H54 (cell line): ENCODE measurements at regions not wholly inside any gene's neighbourhood (a gene's known extent, or its start where the extent isn't known, plus 50 kb on each side); places are given as distances from the start of the nearest gene placed in this dataset.

Experiments used
- DNase-seq: peaks from one replicate; pipeline ENCODE4 v3.0.0; 2011; ENCODE audit warnings: low spot score, mixed read lengths; ENCODE audit not compliant: insufficient read length
- FAIRE-seq: peaks from 3 replicates; lab custom pipeline; 2011; peaks lifted over from hg19 to GRCh38; lab: Jason Lieb, UNC
- POLR2A ChIP-seq: IDR thresholded peaks from 2 replicates; pipeline ENCODE4 v1.6.1; 2011; ENCODE audit warnings: low read depth, mild to moderate bottlenecking, low read length

- DNase-seq (no peak), FAIRE-seq (no peak)
- TF ChIP-seq POLR2A, result no peak
Measured at GRCh38 chr2:22855081-22855480, 529.9 kb upstream of the KLHL29 start.

- no peak for TF ChIP-seq POLR2A
- no peak for FAIRE-seq
- no peak for DNase-seq
Measured at GRCh38 chr2:22855761-22856184, 529.2 kb upstream of the KLHL29 start.

GRCh38 chr2:22867973-22868372, 517.0 kb upstream of the KLHL29 start:
- no peak for TF ChIP-seq POLR2A
- FAIRE-seq (no peak), DNase-seq (no peak)

- DNase-seq, result no peak
- no peak for FAIRE-seq
- no peak for TF ChIP-seq POLR2A
Measured at GRCh38 chr2:22878121-22878520, 506.9 kb upstream of the KLHL29 start.

DNA sequence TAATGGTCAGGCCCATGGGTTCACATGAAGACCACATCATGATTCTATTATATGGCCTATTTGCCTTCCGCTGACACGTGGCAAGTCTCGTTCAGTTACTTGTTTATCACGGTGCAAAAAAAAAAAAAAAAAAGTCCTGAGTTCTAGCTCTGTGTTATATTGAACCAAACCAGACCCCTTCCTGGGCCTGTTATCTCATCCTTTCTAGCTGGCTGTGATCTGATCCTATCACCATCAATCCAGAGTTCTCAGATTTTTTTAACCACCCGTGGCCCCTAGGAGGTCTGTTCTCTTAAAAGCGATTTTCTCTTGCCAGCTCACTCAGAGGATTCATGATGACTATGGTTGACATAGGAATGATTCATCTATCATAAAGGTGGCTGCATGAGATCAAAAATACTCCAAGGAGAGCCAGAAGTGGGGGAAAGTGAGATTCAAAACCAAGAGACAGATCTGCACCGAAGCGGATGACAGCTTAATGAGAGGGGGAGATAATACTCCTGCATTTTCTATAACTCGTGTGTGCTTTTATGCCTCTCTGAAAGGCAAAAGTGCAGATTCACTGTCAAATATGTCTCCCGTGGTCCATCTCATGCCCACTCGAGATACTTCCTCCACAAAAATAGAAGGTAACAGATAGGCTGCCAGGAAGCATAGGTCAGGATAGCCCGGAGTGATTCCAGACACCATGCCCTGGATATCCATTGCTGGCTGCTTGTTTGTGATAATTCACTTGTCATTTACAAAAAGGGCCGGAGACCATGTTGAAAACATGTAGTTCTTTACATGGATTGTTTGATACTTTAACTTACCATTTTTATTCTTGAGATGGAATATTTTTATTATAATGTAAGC, 505.7 kb upstream of the KLHL29 start:
- DNase-seq, result no peak
- TF ChIP-seq POLR2A, result no peak
- no peak for FAIRE-seq

GRCh38 chr2:22880161-22880560, 504.8 kb upstream of the KLHL29 start:
- DNase-seq (no peak), FAIRE-seq (no peak)
- no peak for TF ChIP-seq POLR2A

DNA sequence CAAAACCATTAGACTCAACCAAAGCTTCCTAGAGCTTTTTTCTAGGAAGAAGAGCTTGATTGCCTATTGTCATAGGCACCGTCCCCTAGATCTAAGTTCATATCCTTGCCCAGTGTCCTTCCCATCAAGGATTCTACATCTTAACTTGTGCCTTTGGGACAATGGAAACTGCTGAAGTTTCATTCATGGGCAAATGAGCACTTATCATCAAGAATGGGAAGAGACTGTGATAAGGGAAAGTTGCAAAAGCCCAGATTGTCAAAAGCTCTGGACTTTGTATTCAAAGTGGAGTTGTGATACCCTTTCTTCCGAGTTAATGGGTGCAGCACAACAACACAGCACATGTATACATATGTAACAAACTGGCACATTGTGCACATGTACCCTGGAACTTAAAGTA, 503.0 kb upstream of the KLHL29 start:
- no peak for TF ChIP-seq POLR2A
- no peak for FAIRE-seq
- no peak for DNase-seq

- TF ChIP-seq POLR2A, result no peak
- FAIRE-seq (no peak), DNase-seq (no peak)
Measured at GRCh38 chr2:22882643-22883042, 502.3 kb upstream of the KLHL29 start.

- no peak for FAIRE-seq
- no peak for DNase-seq
- no peak for TF ChIP-seq POLR2A
Measured at GRCh38 chr2:22883054-22883453, 501.9 kb upstream of the KLHL29 start.

DNA sequence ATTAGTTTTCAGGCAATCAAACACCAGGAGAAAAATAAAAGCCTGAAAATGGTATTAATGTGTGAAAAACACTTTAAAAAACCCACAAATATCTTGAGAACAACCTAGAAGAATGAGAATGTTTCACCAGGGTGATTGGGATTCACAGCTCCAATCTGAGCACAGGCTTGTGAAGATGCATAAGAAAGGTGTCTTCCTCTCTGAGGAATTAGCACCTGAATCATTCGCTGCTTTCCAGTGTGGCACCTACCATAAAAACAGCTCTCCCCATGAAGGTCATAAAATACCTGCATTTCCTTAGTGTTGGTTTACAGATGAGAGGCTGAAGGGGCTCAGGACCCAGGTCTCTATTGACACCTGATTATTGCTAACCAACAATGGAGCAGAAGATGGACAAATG, 499.7 kb upstream of the KLHL29 start:
- TF ChIP-seq POLR2A, result no peak
- no peak for DNase-seq
- FAIRE-seq, result no peak

DNA sequence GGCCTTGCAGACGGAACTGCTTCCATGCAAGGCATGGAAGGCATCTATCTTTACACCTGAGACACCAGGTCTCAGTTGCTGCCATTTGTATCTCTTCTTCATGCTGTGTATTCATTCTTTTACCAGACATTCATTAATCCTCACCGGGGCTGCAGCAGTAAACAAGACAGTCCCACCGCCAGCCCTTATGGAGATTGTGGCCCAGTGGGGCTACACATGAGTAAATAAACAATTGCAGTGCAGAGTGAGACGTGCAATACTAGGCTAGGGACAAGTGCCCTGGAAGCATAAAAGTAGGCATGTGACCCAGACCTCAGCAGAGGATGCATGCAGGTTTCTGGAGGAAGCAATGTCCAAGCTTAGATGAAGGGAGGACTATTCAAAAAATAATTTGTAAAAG, 497.6 kb upstream of the KLHL29 start:
- FAIRE-seq (no peak), DNase-seq (no peak)
- TF ChIP-seq POLR2A, result no peak

DNA sequence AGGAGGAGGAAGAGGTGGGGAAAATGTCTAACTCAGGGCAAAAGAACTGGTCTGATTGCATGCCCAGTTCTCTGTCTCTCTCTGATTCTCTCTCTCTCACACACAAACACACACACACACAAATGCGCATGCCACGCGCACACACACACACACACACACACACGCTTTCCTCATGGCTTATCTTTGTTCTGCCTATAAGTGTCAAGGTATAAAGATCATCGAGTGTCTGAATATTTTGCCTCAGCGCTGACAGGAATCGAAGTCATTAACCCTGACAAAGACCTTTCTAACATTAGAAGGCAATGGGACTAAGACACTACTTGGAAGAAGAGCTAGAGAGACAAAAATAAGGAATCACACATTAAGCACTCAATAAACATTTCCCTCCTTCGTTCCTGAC, 497.1 kb upstream of the KLHL29 start:
- no peak for FAIRE-seq
- DNase-seq, result no peak
- TF ChIP-seq POLR2A, result no peak

DNA sequence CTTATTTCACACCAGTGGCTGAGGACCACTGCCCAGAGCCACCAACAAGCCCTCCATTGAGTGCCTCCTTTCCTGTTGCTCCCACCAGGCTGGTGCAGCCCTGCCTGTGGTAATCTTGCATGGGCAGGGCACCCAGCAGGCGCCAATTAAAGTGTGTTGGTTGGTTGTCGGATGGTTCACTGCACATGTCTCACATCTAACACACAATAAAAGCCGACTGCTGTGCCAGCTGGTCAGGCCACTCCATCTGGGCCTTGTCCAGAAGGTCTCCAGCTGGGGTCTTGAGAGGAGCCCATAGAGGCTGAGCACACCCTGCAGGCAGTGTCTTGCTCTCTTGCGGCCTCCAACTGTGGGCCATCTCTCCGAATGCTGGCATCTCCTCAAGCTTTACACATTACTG, 494.8 kb upstream of the KLHL29 start:
- FAIRE-seq (no peak), DNase-seq (no peak)
- no peak for TF ChIP-seq POLR2A

GRCh38 chr2:22893761-22894517, 491.0 kb upstream of the KLHL29 start:
- FAIRE-seq (no peak), DNase-seq (no peak)
- TF ChIP-seq POLR2A, result no peak
